PC-9 (cell line): ENCODE measurements at regions not wholly inside any gene's neighbourhood (a gene's known extent, or its start where the extent isn't known, plus 50 kb on each side); places are given as distances from the start of the nearest gene placed in this dataset.

Source experiments
- BruUV-seq: library from RNA; stranded (reverse); fragments of 400-500 nt; replicated peaks from 2 replicates; lab custom pipeline; 2021; lab: Mats Ljungman, UMichigan
- CTCF ChIA-PET: fragments of 300-600 bp; sonication (Branson Sonifier 250); formaldehyde crosslinking; loops from one replicate; lab custom pipeline; 2022; ENCODE audit warnings: antibody characterized with exemption; lab: Charles Lee
- POLR2A ChIA-PET: fragments of 300-600 bp; sonication (Branson Sonifier 250); formaldehyde crosslinking; loops from one replicate; lab custom pipeline; 2022; ENCODE audit warnings: antibody characterized with exemption; ENCODE audit not compliant: unreplicated experiment; lab: Charles Lee
- DNase-seq, 2 experiments: peaks; one replicate each; pipeline versions ENCODE4 v3.0.0 to v3.0.0-alpha.2; 2015 to 2022; ENCODE audit warnings: mixed read lengths in 1 of 2
- H2AFZ ChIP-seq: fragments of 200-600 bp; sonication (generic); 2 replicates; pipeline ENCODE4 v1.8.1; 2017; ENCODE audit warnings: antibody characterized with exemption
- H3F3A ChIP-seq: fragments of 200-600 bp; sonication (generic); 2 replicates; pipeline ENCODE4 v1.8.1; 2017; ENCODE audit warnings: antibody characterized with exemption, mild to moderate bottlenecking, low read depth; ENCODE audit not compliant: insufficient read depth
- H3K27ac ChIP-seq: fragments of 200-600 bp; sonication (generic); 2 replicates; pipeline ENCODE4 v1.6.1; 2016; ENCODE audit warnings: mixed run types
- H3K27me3 ChIP-seq: fragments of 200-600 bp; sonication (generic); 2 replicates; pipeline ENCODE4 v1.6.1; 2016; ENCODE audit warnings: low read depth, mixed run types; ENCODE audit not compliant: insufficient read depth
- H3K36me3 ChIP-seq: fragments of 200-600 bp; sonication (generic); 2 replicates; pipeline ENCODE4 v1.6.1; 2016; ENCODE audit warnings: low read depth, mixed run types
- H3K4me1 ChIP-seq: fragments of 200-600 bp; sonication (generic); replicated peaks from 2 replicates; pipeline ENCODE4 v1.6.1; 2016; ENCODE audit warnings: mixed run types; ENCODE audit not compliant: insufficient read depth
- H3K4me2 ChIP-seq: fragments of 200-600 bp; sonication (generic); 2 replicates; pipeline ENCODE4 v1.6.1; 2017; ENCODE audit warnings: mixed run types
- H3K4me3 ChIP-seq: fragments of 200-600 bp; sonication (generic); 2 replicates; pipeline ENCODE4 v1.6.1; 2016; ENCODE audit warnings: mixed run types
- H3K79me2 ChIP-seq: fragments of 200-600 bp; sonication (generic); 2 replicates; pipeline ENCODE4 v1.6.1; 2017; ENCODE audit warnings: low read depth, mixed run types
- H3K9me2 ChIP-seq: fragments of 200-600 bp; sonication (generic); 2 replicates; pipeline ENCODE4 v1.8.1; 2017; ENCODE audit warnings: mild to moderate bottlenecking; ENCODE audit not compliant: insufficient read depth
- H3K9me3 ChIP-seq: fragments of 200-600 bp; sonication (generic); 2 replicates; pipeline ENCODE4 v1.8.1; 2016; ENCODE audit warnings: low read depth; ENCODE audit not compliant: insufficient read depth
- H4K20me1 ChIP-seq: fragments of 200-600 bp; sonication (generic); 2 replicates; pipeline ENCODE4 v1.8.1; 2017; ENCODE audit not compliant: insufficient read depth
- EZH2 ChIP-seq: fragments of 200-600 bp; sonication (generic); IDR thresholded peaks from 2 replicates; pipeline ENCODE4 v1.8.0; 2017; ENCODE audit warnings: antibody characterized with exemption, low read depth
- intact Hi-C: fragments of 100-400 bp; cut with micrococcal nuclease; formaldehyde crosslinking; loops from one replicate; pipeline ENCODE4 v1.10.0; 2022; ENCODE audit not compliant: unreplicated experiment
- TF ChIP-seq, protein P1 (sequence below): fragments of 200-600 bp; sonication (generic); conservative IDR thresholded peaks from 2 replicates; pipeline ENCODE4 v1.6.1; 2017; ENCODE audit warnings: mixed run types, antibody characterized with exemption, mild to moderate bottlenecking, moderate library complexity

DNA sequence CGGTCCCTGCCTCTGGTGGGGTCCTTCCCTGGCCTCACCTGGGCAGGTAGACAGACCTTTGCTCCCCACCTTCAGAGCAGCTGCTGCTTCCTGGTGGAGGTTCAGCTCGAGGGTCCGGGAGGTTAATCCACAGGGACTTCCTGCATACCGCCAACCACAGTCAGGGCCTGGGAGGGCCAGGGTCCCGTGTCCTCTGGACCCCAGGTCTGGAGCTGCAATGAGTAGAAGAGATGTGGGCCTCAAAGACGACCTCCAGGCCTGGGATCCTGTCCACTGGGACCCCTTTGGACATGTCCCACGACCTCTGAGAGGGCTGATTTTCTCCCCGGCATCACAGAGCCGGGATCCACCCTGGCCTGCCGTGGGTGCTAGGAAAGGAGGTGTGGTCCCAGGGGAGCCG lies 223.3 kb upstream of the TCERG1L start:
- Histone ChIP-seq H3K4me2 (no peak overlapping the region), H3K4me1 (no peaks in the 10 kb centered on the region), H3F3A (no peaks in the 10 kb centered on the region), H3K27me3 (peaks cover 61% of the 10 kb centered on the region), H4K20me1 (no peaks in the 10 kb centered on the region; the same call in 1 of the 2 replicates), H3K9me2 (no peaks in the 10 kb centered on the region), H3K36me3 (no peaks in the 10 kb centered on the region), H2AFZ (no peak overlapping the region), H3K79me2 (no peaks in the 10 kb centered on the region), H3K9me3 (no peaks in the 10 kb centered on the region), H3K27ac (no peak overlapping the region), H3K4me3 (no peak overlapping the region)
- DNase-seq = no peak
- no TSS peak for BruUV-seq
- CTCF ChIA-PET = no interaction called here
- TF ChIP-seq, protein P1, sequence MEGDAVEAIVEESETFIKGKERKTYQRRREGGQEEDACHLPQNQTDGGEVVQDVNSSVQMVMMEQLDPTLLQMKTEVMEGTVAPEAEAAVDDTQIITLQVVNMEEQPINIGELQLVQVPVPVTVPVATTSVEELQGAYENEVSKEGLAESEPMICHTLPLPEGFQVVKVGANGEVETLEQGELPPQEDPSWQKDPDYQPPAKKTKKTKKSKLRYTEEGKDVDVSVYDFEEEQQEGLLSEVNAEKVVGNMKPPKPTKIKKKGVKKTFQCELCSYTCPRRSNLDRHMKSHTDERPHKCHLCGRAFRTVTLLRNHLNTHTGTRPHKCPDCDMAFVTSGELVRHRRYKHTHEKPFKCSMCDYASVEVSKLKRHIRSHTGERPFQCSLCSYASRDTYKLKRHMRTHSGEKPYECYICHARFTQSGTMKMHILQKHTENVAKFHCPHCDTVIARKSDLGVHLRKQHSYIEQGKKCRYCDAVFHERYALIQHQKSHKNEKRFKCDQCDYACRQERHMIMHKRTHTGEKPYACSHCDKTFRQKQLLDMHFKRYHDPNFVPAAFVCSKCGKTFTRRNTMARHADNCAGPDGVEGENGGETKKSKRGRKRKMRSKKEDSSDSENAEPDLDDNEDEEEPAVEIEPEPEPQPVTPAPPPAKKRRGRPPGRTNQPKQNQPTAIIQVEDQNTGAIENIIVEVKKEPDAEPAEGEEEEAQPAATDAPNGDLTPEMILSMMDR = no peak
- TF ChIP-seq EZH2 = no peak
- intact Hi-C loops = no loop called here
- POLR2A ChIA-PET = no interaction called here

DNA sequence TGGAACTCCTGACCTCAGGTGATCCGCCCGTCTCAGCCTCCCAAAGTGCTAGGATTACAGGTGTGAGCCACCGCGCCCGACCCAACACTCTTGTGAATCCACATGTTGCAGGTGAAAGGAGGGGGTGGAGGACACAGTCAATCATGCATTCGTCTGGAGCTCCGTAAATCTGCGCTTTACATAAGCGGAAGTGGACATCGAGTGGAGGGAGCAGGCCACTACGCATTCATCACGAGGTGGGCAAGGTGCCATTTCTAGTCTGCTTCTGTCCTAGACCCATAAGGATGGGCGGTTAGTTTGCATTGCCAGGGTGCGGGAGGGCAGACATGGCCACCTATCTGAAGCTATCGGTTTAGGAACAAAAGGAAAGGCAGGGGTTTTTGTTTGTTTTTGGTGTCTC lies 225.2 kb upstream of the TCERG1L start:
- peaks cover 43% of the 10 kb centered on the region for H3K27me3 ChIP-seq
- no peak for DNase-seq
- no peaks in the 10 kb centered on the region for H3F3A ChIP-seq
- CTCF ChIA-PET = no interaction called here
- H3K36me3 ChIP-seq = no peaks in the 10 kb centered on the region
- H2AFZ ChIP-seq = no peak overlapping the region
- no peaks in the 10 kb centered on the region; the same call in 1 of the 2 replicates for H4K20me1 ChIP-seq
- BruUV-seq = no TSS peak
- POLR2A ChIA-PET = no interaction called here
- no peak overlapping the region for H3K4me2 ChIP-seq
- intact Hi-C loops = no loop called here
- no peak overlapping the region for H3K27ac ChIP-seq
- H3K4me1 ChIP-seq = no peaks in the 10 kb centered on the region
- H3K4me3 ChIP-seq = no peak overlapping the region
- H3K9me2 ChIP-seq = no peaks in the 10 kb centered on the region
- TF ChIP-seq, protein P1 = no peak
- TF ChIP-seq EZH2 = no peak
- H3K79me2 ChIP-seq = no peaks in the 10 kb centered on the region
- H3K9me3 ChIP-seq = no peaks in the 10 kb centered on the region

DNA sequence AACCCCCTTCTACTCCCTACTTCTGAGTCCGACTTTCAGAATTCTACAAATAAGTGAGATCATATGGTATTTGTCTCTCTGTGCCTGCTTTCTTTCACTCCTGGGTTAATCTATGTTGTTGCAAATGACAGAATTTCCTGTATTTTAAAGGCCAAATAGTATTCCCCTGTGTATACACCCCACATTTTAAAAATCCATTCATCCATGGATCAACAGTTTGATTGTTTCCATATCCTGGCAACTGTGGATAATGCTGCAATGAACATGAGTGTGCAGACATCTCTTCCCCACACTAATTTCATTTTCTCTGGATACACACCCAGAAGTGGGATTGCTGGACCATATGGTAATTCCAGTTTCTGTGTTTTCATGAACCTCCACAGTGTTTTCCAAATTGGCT lies 225.8 kb upstream of the TCERG1L start:
- Histone ChIP-seq H3F3A (no peaks in the 10 kb centered on the region), H4K20me1 (no peaks in the 10 kb centered on the region; the same call in 1 of the 2 replicates), H3K9me2 (no peaks in the 10 kb centered on the region), H3K27ac (no peak overlapping the region), H3K36me3 (no peaks in the 10 kb centered on the region), H3K27me3 (peaks cover 37% of the 10 kb centered on the region), H2AFZ (no peak overlapping the region), H3K4me1 (no peaks in the 10 kb centered on the region), H3K79me2 (no peaks in the 10 kb centered on the region), H3K4me2 (no peak overlapping the region), H3K9me3 (no peaks in the 10 kb centered on the region), H3K4me3 (no peak overlapping the region)
- CTCF ChIA-PET = no interaction called here
- DNase-seq = no peak
- no TSS peak for BruUV-seq
- intact Hi-C loops = no loop called here
- POLR2A ChIA-PET = no interaction called here
- TF ChIP-seq, protein P1 = no peak
- TF ChIP-seq EZH2 = no peak
